Nephron (organoid): ENCODE measurements at regions not wholly inside any gene's neighbourhood (a gene's known extent, or its start where the extent isn't known, plus 50 kb on each side); places are given as distances from the start of the nearest gene placed in this dataset.

Experiments used
- H3K27ac Mint-ChIP-seq, 3 experiments: 2 replicates each; pipeline ENCODE4 v1.8.0; 2020; ENCODE audit warnings: mixed read lengths in 3 of 3, mild to moderate bottlenecking in 2 of 3, moderate library complexity in 1 of 3
- H3K27me3 Mint-ChIP-seq: 2 replicates; pipeline ENCODE4 v1.8.0; 2021; ENCODE audit warnings: low read depth, mild to moderate bottlenecking, moderate library complexity, mixed read lengths
- H3K36me3 Mint-ChIP-seq: 2 replicates; pipeline ENCODE4 v1.8.0; 2020; ENCODE audit warnings: low read depth, mixed read lengths
- H3K4me1 Mint-ChIP-seq: 2 replicates; pipeline ENCODE4 v1.8.0; 2020; ENCODE audit warnings: mixed read lengths
- H3K4me3 Mint-ChIP-seq, 3 experiments: 2 replicates each; pipeline ENCODE4 v1.8.0; 2020; ENCODE audit warnings: mild to moderate bottlenecking in 3 of 3, mixed read lengths in 3 of 3, moderate library complexity in 2 of 3
- H3K9me3 Mint-ChIP-seq: 2 replicates; pipeline ENCODE4 v1.8.0; 2020; ENCODE audit warnings: mixed read lengths
- CTCF ChIP-seq, 3 experiments: fragments of 200-600 bp; sonication (generic); IDR thresholded peaks; one replicate each; pipeline ENCODE4 v1.5.0; 2021; ENCODE audit warnings: antibody characterized with exemption in 3 of 3; ENCODE audit not compliant: unreplicated experiment in 3 of 3

GRCh38 chr9:89743573-89744254, 138.9 kb downstream of the GADD45G start:
- Mint-ChIP-seq H3K4me3 (no peak overlapping the region), H3K4me1 (peaks cover 30% of the 10 kb centered on the region), H3K27me3 (peaks cover 24% of the 10 kb centered on the region), H3K27ac (no peak overlapping the region), H3K36me3 (no peaks in the 10 kb centered on the region), H3K9me3 (no peaks in the 10 kb centered on the region)
- no peak for TF ChIP-seq CTCF (IDR thresholded peaks at IDR 0.05; ENCODE audit: unreplicated experiment in 3 of 3)

DNA sequence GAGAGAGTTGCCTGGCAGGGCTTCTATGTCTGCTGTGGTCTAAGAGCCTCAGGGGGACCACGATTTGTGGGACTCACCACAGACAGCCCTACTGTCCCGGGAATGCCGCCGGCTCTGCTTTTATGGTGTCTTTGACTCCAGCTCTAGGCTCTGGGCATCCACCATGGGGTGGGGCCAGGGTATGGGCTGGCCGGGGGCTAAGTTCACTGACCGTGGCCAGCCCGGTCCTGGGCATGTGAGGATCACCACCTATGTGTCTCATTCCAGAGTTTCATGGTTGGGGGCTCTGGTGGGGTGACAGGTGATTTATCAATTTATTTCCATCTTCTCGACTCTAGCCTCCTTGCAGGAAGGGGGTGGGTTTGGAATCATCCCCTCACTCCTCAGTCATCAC, 139.4 kb downstream of the GADD45G start:
- Mint-ChIP-seq H3K27ac (no peak overlapping the region), H3K36me3 (no peaks in the 10 kb centered on the region), H3K27me3 (peaks cover 20% of the 10 kb centered on the region)

GRCh38 chr9:89744730-89745129, 139.9 kb downstream of the GADD45G start:
- Mint-ChIP-seq H3K36me3 (no peaks in the 10 kb centered on the region), H3K4me3 (no peak overlapping the region), H3K27ac (no peak overlapping the region), H3K9me3 (no peaks in the 10 kb centered on the region), H3K27me3 (peaks cover 24% of the 10 kb centered on the region), H3K4me1 (peaks cover 38% of the 10 kb centered on the region)
- TF ChIP-seq CTCF (IDR thresholded peaks at IDR 0.05; ENCODE audit: unreplicated experiment in 3 of 3), result no peak

More for the DNA sequence above, 139.4 kb downstream of the GADD45G start:
- peaks cover 33% of the 10 kb centered on the region for H3K4me1 Mint-ChIP-seq
- no peak for TF ChIP-seq CTCF (IDR thresholded peaks at IDR 0.05; ENCODE audit: unreplicated experiment in 3 of 3)
- no peak overlapping the region for H3K4me3 Mint-ChIP-seq
- H3K9me3 Mint-ChIP-seq, result no peaks in the 10 kb centered on the region

GRCh38 chr9:89745601-89746376, 141.0 kb downstream of the GADD45G start:
- no peak for TF ChIP-seq CTCF (IDR thresholded peaks at IDR 0.05; ENCODE audit: unreplicated experiment in 3 of 3)
- Mint-ChIP-seq H3K9me3 (no peaks in the 10 kb centered on the region), H3K4me3 (no peak overlapping the region), H3K27me3 (peaks cover 17% of the 10 kb centered on the region), H3K4me1 (peaks cover 48% of the 10 kb centered on the region), H3K27ac (peak overlapping the region in 1 of 3 experiments; percentile 63), H3K36me3 (no peaks in the 10 kb centered on the region)

DNA sequence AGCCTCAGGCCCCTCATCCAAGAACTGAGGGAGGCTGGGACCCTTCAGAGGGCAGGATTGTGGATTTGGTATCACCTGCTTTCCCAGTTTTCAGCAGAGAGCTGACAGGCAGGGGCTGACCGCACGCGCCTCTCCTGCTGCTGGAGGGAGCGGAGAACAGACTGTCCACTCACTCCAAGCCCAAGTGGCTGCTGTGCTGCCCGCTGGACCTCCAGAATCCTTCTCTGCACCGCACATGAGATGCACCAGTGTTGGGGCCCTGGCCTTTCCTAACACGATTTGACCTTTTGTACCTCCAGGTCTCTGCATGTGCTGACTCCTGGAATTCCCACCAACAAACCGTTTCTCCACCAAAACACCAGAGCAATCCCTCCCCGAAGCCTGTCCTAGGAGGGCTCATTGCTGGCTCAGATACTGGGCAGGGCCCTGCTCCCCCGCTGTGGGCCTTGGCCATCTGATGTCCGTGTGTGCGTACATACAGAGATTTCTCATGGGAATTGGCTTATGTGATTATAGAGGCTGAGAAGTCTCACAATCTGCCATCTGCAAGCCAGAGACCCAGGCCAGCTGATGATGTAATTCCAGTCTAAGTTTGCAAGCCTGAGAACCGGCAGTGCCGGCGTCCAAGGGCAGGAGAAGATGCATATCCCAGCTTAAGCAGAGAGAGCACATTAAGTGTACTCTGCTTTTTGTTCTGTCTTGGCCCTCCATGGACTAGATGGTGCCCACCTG, 141.7 kb downstream of the GADD45G start:
- peaks cover 56% of the 10 kb centered on the region for H3K4me1 Mint-ChIP-seq
- peak overlapping the region in 2 of 3 experiments; percentile 49 to 52 for H3K27ac Mint-ChIP-seq
- TF ChIP-seq CTCF (IDR thresholded peaks at IDR 0.05; ENCODE audit: unreplicated experiment in 3 of 3), result no peak
- H3K27me3 Mint-ChIP-seq, result peaks cover 17% of the 10 kb centered on the region
- no peak overlapping the region for H3K4me3 Mint-ChIP-seq
- no peaks in the 10 kb centered on the region for H3K9me3 Mint-ChIP-seq
- H3K36me3 Mint-ChIP-seq, result no peaks in the 10 kb centered on the region
